PFSK-1 (cell line): ENCODE measurements at regions not wholly inside any gene's neighbourhood (a gene's known extent, or its start where the extent isn't known, plus 50 kb on each side); places are given as distances from the start of the nearest gene placed in this dataset.

Experiments
- FOXP2 ChIP-seq: optimal IDR thresholded peaks from 2 replicates; pipeline ENCODE3; 2011; ENCODE audit warnings: borderline replicate concordance, control low read depth, inconsistent platforms; ENCODE audit not compliant: insufficient read depth; ENCODE audit errors: extremely low read length, extremely low read depth
- POLR2AphosphoS5 ChIP-seq: IDR thresholded peaks from 2 replicates; pipeline ENCODE4 v1.6.1; 2012; ENCODE audit warnings: low read depth, mild to moderate bottlenecking, control low read depth, low read length, moderate library complexity
- REST ChIP-seq, 2 experiments: IDR thresholded peaks; 2 replicates each; pipeline versions ENCODE4 v1.6.1 to v1.8.0; 2011 to 2012; ENCODE audit warnings: low read depth in 2 of 2, low read length in 2 of 2, control low read depth in 1 of 2, inconsistent platforms in 1 of 2, mild to moderate bottlenecking in 1 of 2, moderate library complexity in 1 of 2; ENCODE audit not compliant: insufficient read depth in 1 of 2
- SIN3A ChIP-seq: IDR thresholded peaks from 2 replicates; pipeline ENCODE4 v1.6.1; 2012; ENCODE audit warnings: mild to moderate bottlenecking, low read length, moderate library complexity, borderline replicate concordance; ENCODE audit not compliant: insufficient read depth
- TAF1 ChIP-seq: IDR thresholded peaks from 2 replicates; pipeline ENCODE4 v1.6.1; 2012; ENCODE audit warnings: low read length, control low read depth, borderline replicate concordance; ENCODE audit not compliant: insufficient read depth

DNA sequence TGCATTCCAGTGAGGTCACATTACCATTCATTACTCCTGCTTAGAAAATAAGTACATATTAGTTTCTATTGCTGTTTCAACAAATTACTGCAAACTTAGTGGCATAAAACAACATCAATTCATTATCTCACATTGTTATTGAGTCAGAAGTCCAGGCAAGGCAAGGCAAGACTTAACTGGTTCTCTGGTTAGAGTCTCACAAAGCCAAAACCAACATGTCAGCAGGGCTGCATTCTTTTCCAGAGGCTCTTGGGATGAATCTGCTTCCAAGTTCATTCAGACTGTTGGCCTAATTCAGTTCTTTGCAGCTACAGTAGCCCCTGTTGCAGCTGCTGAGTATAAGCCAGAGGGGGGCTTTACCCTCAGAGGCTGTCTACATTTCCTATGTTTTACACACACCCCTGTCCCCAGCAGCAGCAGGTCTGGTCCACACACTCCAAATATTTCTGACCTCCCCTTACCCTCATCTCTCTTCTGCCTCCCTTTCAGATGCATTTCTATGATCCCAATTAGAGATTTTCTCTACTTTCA is 892.1 kb upstream of the EPHA5 start:
- TF ChIP-seq TAF1 (no peak), POLR2AphosphoS5 (no peak), FOXP2 (no peak), SIN3A (no peak), REST (IDR thresholded peaks at IDR 0.05; ENCODE audit: insufficient read depth in 1 of 2, low read depth in 2 of 2, low read length in 2 of 2) (no peak)

GRCh38 chr4:66558651-66559050 is 888.4 kb upstream of the EPHA5 start:
- no peak for TF ChIP-seq SIN3A

DNA sequence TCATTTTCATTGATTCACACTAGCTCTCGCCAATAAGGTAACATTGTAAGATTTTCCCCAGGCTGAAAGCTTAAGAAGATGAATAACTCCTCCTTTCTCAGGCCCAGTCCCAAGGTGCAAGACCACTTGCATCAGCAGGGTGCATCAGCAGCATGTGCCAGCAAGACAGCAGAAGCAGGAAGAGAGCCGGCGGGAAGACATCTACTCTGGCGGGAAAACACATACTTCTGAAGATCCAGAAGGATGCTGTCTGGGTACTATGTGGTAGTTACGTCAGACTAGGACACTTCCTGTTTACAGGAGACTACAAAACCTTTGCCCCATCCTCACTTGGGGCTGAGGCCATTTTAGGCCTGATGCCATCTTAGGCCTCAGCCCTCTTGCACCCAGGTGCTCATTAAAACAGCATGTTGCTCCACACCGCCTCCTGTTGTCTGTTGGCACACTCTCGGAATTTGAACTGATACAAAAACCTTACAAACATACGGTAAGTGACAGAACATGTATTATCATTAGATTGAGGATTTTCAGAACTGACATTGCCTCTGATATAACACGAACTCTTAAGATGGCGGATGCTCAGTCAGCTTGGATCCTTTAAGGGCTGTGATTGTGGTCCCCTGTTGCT is 886.5 kb upstream of the EPHA5 start:
- TF ChIP-seq REST (IDR thresholded peaks at IDR 0.05; ENCODE audit: insufficient read depth in 1 of 2, low read depth in 2 of 2, low read length in 2 of 2): no peak
- no peak for TF ChIP-seq POLR2AphosphoS5
- TF ChIP-seq TAF1: no peak
- no peak for TF ChIP-seq FOXP2
- no peak for TF ChIP-seq SIN3A

- no peak for TF ChIP-seq FOXP2
- no peak for TF ChIP-seq POLR2AphosphoS5
- TF ChIP-seq REST (IDR thresholded peaks at IDR 0.05; ENCODE audit: insufficient read depth in 1 of 2, low read depth in 2 of 2, low read length in 2 of 2): no peak
- no peak for TF ChIP-seq SIN3A
- TF ChIP-seq TAF1: no peak
Observed at GRCh38 chr4:66555301-66555700, 885.0 kb upstream of the EPHA5 start.

DNA sequence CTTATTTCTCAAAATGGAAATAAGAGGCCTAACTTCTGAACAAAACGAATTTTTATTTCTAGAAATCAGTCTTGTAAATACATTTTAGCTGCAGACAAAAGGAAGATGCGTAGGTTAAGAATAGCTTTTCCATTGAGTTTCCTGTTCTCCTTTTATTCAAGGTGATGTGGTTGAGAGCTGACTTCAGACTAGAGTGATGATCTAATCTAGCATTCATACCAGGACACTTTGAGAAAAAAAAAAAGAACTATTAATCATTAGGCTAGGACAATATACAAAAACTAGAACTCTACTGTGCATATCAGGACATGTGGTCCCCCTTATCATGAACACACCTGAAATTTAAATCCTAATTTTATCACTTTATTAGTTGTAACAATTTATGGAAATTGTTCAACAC is 884.5 kb upstream of the EPHA5 start:
- TF ChIP-seq REST (IDR thresholded peaks at IDR 0.05; ENCODE audit: insufficient read depth in 1 of 2, low read depth in 2 of 2, low read length in 2 of 2) (no peak), POLR2AphosphoS5 (no peak), TAF1 (no peak), SIN3A (no peak), FOXP2 (no peak)
